HepG2 (cell line): ENCODE measurements at regions not wholly inside any gene's neighbourhood (a gene's known extent, or its start where the extent isn't known, plus 50 kb on each side); places are given as distances from the start of the nearest gene placed in this dataset.

Experiments
- ATAC-seq: fragments of 200-7000 bp; cut with Tn5 transposase; 3 replicates; pipeline ENCODE4 v1.9.1; 2020; ENCODE audit warnings: mild to moderate bottlenecking, moderate library complexity
- BruUV-seq: library from RNA; stranded (reverse); fragments of 400-500 nt; replicated peaks from 2 replicates; lab custom pipeline; 2021; lab: Mats Ljungman, UMichigan
- CTCF ChIA-PET: fragments of 300-600 bp; formaldehyde crosslinking; extraction: SDS; loops from one replicate; lab custom pipeline; 2021; ENCODE audit warnings: low total read pairs, inconsistent platforms, low intra/inter-chr PET ratio; lab: Yijun Ruan, JAX
- POLR2A ChIA-PET: fragments of 350-600 bp; sonication (Branson Sonifier 250); formaldehyde crosslinking; loops from one replicate; lab custom pipeline; 2020; ENCODE audit warnings: antibody characterized with exemption, inconsistent platforms; lab: Yijun Ruan, JAX
- DNase-seq: peaks from one replicate; pipeline ENCODE4 v3.0.0-alpha.2; 2015; ENCODE audit warnings: low spot score
- FAIRE-seq: peaks from 3 replicates; lab custom pipeline; 2011; peaks lifted over from hg19 to GRCh38; lab: Jason Lieb, UNC
- H2AFZ ChIP-seq: one replicate; pipeline ENCODE4 v1.6.1; 2011; ENCODE audit warnings: low read length, inconsistent platforms
- H3K27ac ChIP-seq: fragments of 300-600 bp; 3 replicates; pipeline ENCODE4 v1.8.0; 2011; ENCODE audit warnings: mixed run types, mild to moderate bottlenecking, mixed read lengths, low read length, inconsistent platforms; ENCODE audit not compliant: insufficient read depth; ENCODE audit errors: extremely low read length
- H3K27me3 ChIP-seq, 2 experiments: fragments of 200-600 bp in 1 of 2; 2 replicates in 1 of 2; 3 replicates in 1 of 2; pipeline versions ENCODE4 v1.6.0 to v1.8.0; 2011; ENCODE audit warnings: low read length in 2 of 2, mild to moderate bottlenecking in 2 of 2, moderate library complexity in 2 of 2, inconsistent platforms in 1 of 2; ENCODE audit not compliant: insufficient read depth in 2 of 2, control insufficient read depth in 1 of 2
- H3K36me3 ChIP-seq, 2 experiments: fragments of 200-600 bp in 1 of 2; replicated peaks in 1 of 2; 2 replicates in 1 of 2; 3 replicates in 1 of 2; pipeline versions ENCODE4 v1.5.1 to v1.8.0; 2011; ENCODE audit warnings: low read length in 2 of 2, inconsistent platforms in 1 of 2; ENCODE audit not compliant: insufficient read depth in 2 of 2, control insufficient read depth in 1 of 2
- H3K4me1 ChIP-seq: 2 replicates; pipeline ENCODE4 v1.5.1; 2012; ENCODE audit warnings: low read length, inconsistent platforms; ENCODE audit not compliant: insufficient read depth
- H3K4me2 ChIP-seq: 2 replicates; pipeline ENCODE4 v1.6.0; 2011; ENCODE audit warnings: low read depth, low read length, inconsistent platforms
- H3K4me3 ChIP-seq, 3 experiments: fragments of 200-600 bp in 1 of 3; sonication (generic), shearing (Covaris generic) in 1 of 3; replicated peaks in 1 of 3; 2 replicates each; pipeline ENCODE4 v1.5.1; 2011 to 2016; ENCODE audit warnings: low read length in 3 of 3, inconsistent platforms in 2 of 3, low read depth in 2 of 3, mild to moderate bottlenecking in 2 of 3, control low read depth in 1 of 3, mixed read lengths in 1 of 3; ENCODE audit not compliant: insufficient read depth in 1 of 3
- H3K79me2 ChIP-seq: one replicate; pipeline ENCODE4 v1.6.1; 2011; ENCODE audit warnings: low read length, inconsistent platforms; ENCODE audit not compliant: insufficient read depth
- H3K9ac ChIP-seq: 2 replicates; pipeline ENCODE4 v1.6.0; 2011; ENCODE audit warnings: mild to moderate bottlenecking, low read depth, low read length, inconsistent platforms; ENCODE audit not compliant: insufficient read depth
- H3K9me3 ChIP-seq: 2 replicates; pipeline ENCODE4 v1.5.1; 2012; ENCODE audit warnings: mild to moderate bottlenecking, low read length
- H4K20me1 ChIP-seq: 2 replicates; pipeline ENCODE4 v1.6.0; 2011; ENCODE audit warnings: inconsistent platforms, mild to moderate bottlenecking, low read length, moderate library complexity; ENCODE audit not compliant: insufficient read depth
- DNMT1 ChIP-seq: sonication (generic); formaldehyde crosslinking; IDR thresholded peaks from 2 replicates; pipeline ENCODE4 v1.5.1; 2020; ENCODE audit warnings: mild to moderate bottlenecking, missing genetic modification reagents
- EEA1 ChIP-seq: sonication (generic); formaldehyde crosslinking; IDR thresholded peaks from 2 replicates; pipeline ENCODE4 v1.5.1; 2020; ENCODE audit warnings: mild to moderate bottlenecking, missing genetic modification reagents, borderline replicate concordance
- ERF ChIP-seq: IDR thresholded peaks from 2 replicates; pipeline ENCODE4 v1.6.1; 2018; ENCODE audit warnings: missing biosample characterization, missing genetic modification reagents
- KLF6 ChIP-seq: IDR thresholded peaks from 2 replicates; pipeline ENCODE4 v1.8.0; 2016; ENCODE audit warnings: missing biosample characterization, missing genetic modification reagents
- MNT ChIP-seq: fragments of 450-650 bp; IDR thresholded peaks from 2 replicates; pipeline ENCODE4 v1.6.1; 2016
- THYN1 ChIP-seq: sonication (generic); formaldehyde crosslinking; IDR thresholded peaks from 2 replicates; pipeline ENCODE4 v1.8.1; 2023; ENCODE audit warnings: low read depth, mild to moderate bottlenecking, moderate library complexity, missing genetic modification reagents, borderline replicate concordance
- ZNF282 ChIP-seq: fragments of 450-650 bp; IDR thresholded peaks from 2 replicates; pipeline ENCODE4 v1.6.1; 2018; ENCODE audit not compliant: partially characterized antibody
- ZNF557 ChIP-seq: sonication (generic); formaldehyde crosslinking; IDR thresholded peaks from 2 replicates; pipeline ENCODE4 v1.4.0; 2020; ENCODE audit warnings: missing genetic modification reagents
- ZNF570 ChIP-seq: sonication (generic); formaldehyde crosslinking; IDR thresholded peaks from 2 replicates; pipeline ENCODE4 v1.4.0; 2020; ENCODE audit warnings: mild to moderate bottlenecking, missing genetic modification reagents, borderline replicate concordance
- ZNF674 ChIP-seq: sonication (generic); formaldehyde crosslinking; IDR thresholded peaks from 2 replicates; pipeline ENCODE4 v1.5.0; 2020; ENCODE audit warnings: low read depth, mild to moderate bottlenecking, missing genetic modification reagents
- WGBS: methylation state at CpG from one replicate; pipeline ENCODE4 v1.1.6; 2017; ENCODE audit warnings: low lambda C conversion rate; 5-methylcytosine and 5-hydroxymethylcytosine counted together
- in situ Hi-C: cut with HindIII; loops from 2 replicates; pipeline ENCODE4 v1.10.0; 2017; ENCODE audit warnings: low pct_unique_long_range_greater_than_20kb; ENCODE audit not compliant: extremely low pct_ligation_motif_present
- intact Hi-C: fragments of 100-400 bp; cut with micrococcal nuclease; formaldehyde crosslinking; loops from one replicate; pipeline ENCODE4 v1.10.0; 2022; ENCODE audit not compliant: unreplicated experiment
- TF ChIP-seq, protein P1 (sequence below): sonication (generic); formaldehyde crosslinking; IDR thresholded peaks from 2 replicates; pipeline ENCODE4 v1.5.0; 2020; ENCODE audit warnings: missing genetic modification reagents

GRCh38 chr19:30692181-30692811 lies 320.1 kb downstream of the ZNF536 start:
- ChIA-PET POLR2A (no interaction called here), CTCF (no interaction called here)
- intact Hi-C loops, result no loop called here

DNA sequence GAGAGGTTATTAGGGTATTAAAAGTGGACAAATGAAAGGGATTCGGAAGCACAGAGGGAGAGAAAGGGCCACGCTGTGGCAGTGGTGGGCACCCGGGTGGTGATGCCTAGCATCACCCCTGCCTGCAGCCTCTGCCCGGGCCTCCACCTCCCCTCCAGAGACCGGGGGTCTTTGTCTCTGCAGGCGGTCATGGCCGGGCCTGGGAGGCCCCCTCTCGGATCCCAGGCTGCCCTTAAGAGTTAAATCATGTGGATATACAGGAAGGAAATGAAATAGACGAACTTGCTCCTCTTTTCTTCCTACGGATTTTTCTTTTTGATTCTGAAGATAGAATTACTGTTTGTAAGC lies 319.6 kb downstream of the ZNF536 start:
- Histone ChIP-seq H3K36me3 (no peaks in the 10 kb centered on the region), H3K27me3 (peaks cover 0 to 8% of the 10 kb centered on the region in 2 experiments; a peak in 2 of 5 replicates), H3K4me3 (no peak overlapping the region), H3K9me3 (no peaks in the 10 kb centered on the region), H3K79me2 (no peaks in the 10 kb centered on the region), H2AFZ (no peak overlapping the region), H3K4me2 (no peak overlapping the region), H4K20me1 (no peaks in the 10 kb centered on the region), H3K27ac (no peak overlapping the region), H3K9ac (no peak overlapping the region), H3K4me1 (no peaks in the 10 kb centered on the region)
- in situ Hi-C loops (no loop called here), intact Hi-C loops (no loop called here)
- no TSS peak for BruUV-seq
- no peak for TF ChIP-seq MNT
- no peak for TF ChIP-seq EEA1 (CRISPR knock-in tag)
- no peak for TF ChIP-seq KLF6 (CRISPR knock-in tag)
- no peak for TF ChIP-seq ERF (CRISPR knock-in tag)
- no peak for TF ChIP-seq ZNF282
- TF ChIP-seq ZNF557 (CRISPR knock-in tag), result no peak
- TF ChIP-seq ZNF570, result no peak
- TF ChIP-seq THYN1 (CRISPR knock-in tag), result no peak
- no peak for TF ChIP-seq DNMT1 (CRISPR knock-in tag)
- TF ChIP-seq, protein P1, sequence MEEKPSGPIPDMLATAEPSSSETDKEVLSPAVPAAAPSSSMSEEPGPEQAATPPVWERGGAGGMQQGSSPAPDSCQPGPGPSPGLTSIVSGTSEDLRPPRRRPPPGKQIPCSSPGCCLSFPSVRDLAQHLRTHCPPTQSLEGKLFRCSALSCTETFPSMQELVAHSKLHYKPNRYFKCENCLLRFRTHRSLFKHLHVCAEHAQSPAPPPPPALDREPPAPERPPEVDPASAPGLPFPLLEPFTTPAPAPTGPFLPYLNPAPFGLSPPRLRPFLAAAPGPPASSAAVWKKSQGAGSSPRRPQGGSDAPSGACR (CRISPR knock-in tag), result no peak
- POLR2A ChIA-PET, result no interaction called here
- CTCF ChIA-PET, result no interaction called here
- 6% methylated on average over 10 of the region's 10 CpGs for WGBS
- DNase-seq, result no peak
- FAIRE-seq, result no peak
- no peak for ATAC-seq

More at GRCh38 chr19:30692181-30692811, 320.1 kb downstream of the ZNF536 start:
- FAIRE-seq (no peak), DNase-seq (no peak), ATAC-seq (no peak)
- H3K36me3 ChIP-seq, result no peaks in the 10 kb centered on the region
- H3K4me2 ChIP-seq, result no peak overlapping the region
- BruUV-seq, result no TSS peak
- no peak overlapping the region for H2AFZ ChIP-seq
- peaks cover 0 to 8% of the 10 kb centered on the region in 2 experiments; a peak in 2 of 5 replicates for H3K27me3 ChIP-seq
- no peak overlapping the region for H3K9ac ChIP-seq
- H3K9me3 ChIP-seq, result no peaks in the 10 kb centered on the region
- in situ Hi-C loops, result no loop called here
- H4K20me1 ChIP-seq, result no peaks in the 10 kb centered on the region
- no peak overlapping the region for H3K27ac ChIP-seq
- H3K4me3 ChIP-seq, result no peak overlapping the region
- no peak for TF ChIP-seq ZNF674 (CRISPR knock-in tag)
- no peaks in the 10 kb centered on the region for H3K4me1 ChIP-seq
- 44% methylated on average over 21 of the region's 21 CpGs for WGBS
- H3K79me2 ChIP-seq, result no peaks in the 10 kb centered on the region
